HT-29 (cell line): ENCODE measurements at regions not wholly inside any gene's neighbourhood (a gene's known extent, or its start where the extent isn't known, plus 50 kb on each side); places are given as distances from the start of the nearest gene placed in this dataset.
A peak's percentile ranks its signal among the peaks of the same experiment; 100 is the strongest.
"Not testable (repeated sequence)": the region's sequence is repeated elsewhere in the genome, so short reads cannot be mapped to it uniquely, and the experiment has no call there.

Experiments used
- DNase-seq: peaks from one replicate; pipeline ENCODE4 v3.0.0-alpha.2; 2015; ENCODE audit warnings: low spot score

GRCh38 chr11:42974510-42975179, 337.2 kb upstream of the API5 start:
- no peak for DNase-seq

DNA sequence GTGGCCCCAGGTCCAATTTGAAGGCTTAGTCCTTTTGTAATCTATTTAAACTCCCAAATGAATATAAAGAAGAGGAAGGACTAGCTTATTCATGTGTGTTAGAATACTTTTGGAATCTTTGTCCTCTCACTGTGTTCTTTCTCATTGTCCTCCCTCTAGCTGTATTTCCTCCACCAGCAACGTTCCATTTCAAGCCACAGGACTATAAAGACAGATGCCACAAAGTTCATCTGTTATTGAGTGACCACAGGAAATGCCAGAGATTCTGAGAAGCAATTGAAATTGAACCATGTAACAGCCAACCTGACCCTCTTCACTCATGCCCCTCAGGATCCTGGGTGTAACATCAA, 336.6 kb upstream of the API5 start:
- DNase-seq, result no peak

GRCh38 chr11:42976636-42977217, 335.1 kb upstream of the API5 start:
- DNase-seq, result no peak

DNA sequence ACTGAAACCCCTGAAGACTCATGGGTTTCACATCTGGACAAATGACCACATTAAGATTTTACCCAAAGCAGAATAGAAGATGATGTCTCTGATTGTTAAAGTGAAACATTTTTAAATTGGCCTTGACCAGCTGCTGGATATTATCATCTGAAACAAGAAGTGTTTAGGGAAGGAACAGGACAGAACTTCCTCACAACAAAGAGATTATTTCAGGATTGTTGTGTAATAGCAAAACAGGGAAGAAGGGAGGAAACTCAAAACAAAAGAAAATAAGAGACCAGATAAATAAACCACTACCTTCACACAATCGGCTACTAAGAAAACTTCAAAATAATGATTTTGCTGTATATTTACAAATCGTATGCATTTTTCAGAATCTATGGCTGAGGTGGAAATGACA, 319.2 kb upstream of the API5 start:
- no peak for DNase-seq

- no peak for DNase-seq
Observed at GRCh38 chr11:42996421-42997307, 315.1 kb upstream of the API5 start.

DNA sequence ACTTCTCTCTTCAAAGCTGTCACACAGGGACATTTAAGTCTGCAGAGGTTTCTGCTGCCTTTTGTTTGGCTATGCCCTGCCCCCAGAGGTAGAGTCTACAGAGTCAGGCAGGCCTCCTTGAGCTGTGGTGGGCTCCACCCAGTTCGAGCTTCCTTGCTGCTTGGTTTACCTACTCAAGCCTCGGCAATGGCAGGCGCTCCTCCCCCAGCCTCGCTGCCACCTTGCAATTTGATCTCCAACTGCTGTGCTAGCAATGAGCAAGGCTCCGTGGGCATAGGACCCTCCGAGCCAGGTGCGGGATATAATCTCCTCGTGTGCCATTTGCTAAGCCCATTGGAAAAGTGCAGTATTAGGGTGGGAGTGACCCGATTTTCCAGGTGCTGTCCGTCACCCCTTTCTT, 306.9 kb upstream of the API5 start:
- not testable (repeated sequence) for DNase-seq

- no peak for DNase-seq
Observed at GRCh38 chr11:43010042-43010441, 301.8 kb upstream of the API5 start.

- DNase-seq, result no peak
Observed at GRCh38 chr11:43012606-43013005, 299.2 kb upstream of the API5 start.

- peak; percentile 65 for DNase-seq
Observed at GRCh38 chr11:43021466-43021865, 290.3 kb upstream of the API5 start.

GRCh38 chr11:43034341-43034740, 277.5 kb upstream of the API5 start:
- no peak for DNase-seq

DNA sequence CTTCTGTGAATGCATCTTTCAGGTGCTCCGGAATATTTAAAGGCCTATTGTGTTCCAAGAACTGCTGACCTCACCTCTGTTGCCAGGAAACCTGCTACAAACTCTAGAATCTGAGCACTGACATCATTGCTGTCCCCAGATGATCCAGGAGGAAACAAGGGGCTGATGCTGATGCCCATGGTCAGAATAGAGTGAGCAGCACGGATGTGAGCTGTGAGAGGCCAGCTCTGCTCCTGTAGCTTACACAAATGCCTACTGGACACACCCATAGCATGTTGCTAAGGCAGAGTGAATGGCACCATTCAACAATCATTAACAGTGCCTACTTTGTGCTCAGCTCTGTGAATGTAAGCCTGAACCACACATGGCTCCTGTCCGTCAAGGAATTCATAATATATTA, 276.7 kb upstream of the API5 start:
- no peak for DNase-seq

DNA sequence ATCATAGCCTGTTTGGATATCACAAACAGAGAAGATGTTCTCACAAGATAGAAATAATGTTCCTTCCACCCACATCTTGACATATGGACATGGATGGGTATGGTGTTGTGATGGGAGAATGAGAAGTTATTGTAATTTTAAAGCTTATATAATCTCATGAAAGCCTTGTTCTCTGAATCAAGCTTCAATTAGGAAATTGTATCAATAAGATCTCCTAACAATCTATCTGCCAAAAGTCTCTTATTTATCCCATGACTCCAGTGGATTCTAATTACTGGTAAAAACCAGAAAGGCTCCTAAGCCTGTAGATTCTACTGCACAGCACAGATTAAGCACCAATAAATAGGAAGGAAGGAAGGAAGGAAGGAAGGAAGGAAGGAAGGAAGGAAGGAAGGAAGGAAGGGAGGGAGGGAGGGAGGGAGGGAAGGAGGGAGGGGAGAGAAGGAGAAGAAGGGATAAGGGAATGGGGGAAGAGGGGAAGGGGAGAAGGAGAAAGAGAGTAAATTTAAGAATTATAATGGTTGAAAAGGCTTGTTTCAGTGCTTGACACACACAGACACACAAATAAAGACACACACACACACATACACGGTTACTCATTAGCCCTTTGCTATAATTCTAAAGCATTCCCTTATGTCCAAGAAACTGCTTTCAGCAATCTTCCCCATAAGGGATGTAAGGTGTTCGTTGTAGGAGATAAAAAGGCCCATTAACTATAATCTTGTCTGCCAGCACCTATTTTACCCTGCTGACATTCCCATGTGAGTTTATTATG, 258.0 kb upstream of the API5 start:
- DNase-seq, result no peak

GRCh38 chr11:43067681-43068080, 244.1 kb upstream of the API5 start:
- DNase-seq, result no peak

DNA sequence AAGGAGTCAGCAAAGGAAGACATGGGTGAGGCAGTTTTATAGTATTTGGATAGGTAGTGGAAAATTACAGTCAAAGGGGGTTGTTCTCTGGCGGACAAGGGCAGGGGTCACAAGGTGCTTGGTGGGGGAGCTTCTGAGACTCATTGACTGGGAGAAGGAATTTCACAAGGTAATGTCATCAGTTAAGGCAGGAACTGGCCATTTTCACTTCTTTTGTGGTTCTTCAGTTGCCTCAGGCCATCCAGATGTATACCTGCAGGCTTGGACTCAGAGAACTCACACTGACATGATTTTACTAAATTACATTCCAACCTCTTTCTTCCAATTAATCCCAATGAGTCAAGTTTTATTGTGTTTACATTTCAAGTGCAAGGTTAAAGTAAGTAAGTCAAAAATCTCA, 240.5 kb upstream of the API5 start:
- DNase-seq, result no peak

GRCh38 chr11:43072096-43072495, 239.7 kb upstream of the API5 start:
- DNase-seq, result no peak

GRCh38 chr11:43072911-43073310, 238.9 kb upstream of the API5 start:
- DNase-seq, result no peak

- DNase-seq, result no peak
Observed at GRCh38 chr11:43074810-43075209, 237.0 kb upstream of the API5 start.

- no peak for DNase-seq
Observed at GRCh38 chr11:43101113-43101512, 210.7 kb upstream of the API5 start.

GRCh38 chr11:43116071-43116470, 195.7 kb upstream of the API5 start:
- DNase-seq, result no peak

GRCh38 chr11:43119275-43119970, 192.4 kb upstream of the API5 start:
- peak; percentile 37 for DNase-seq

DNA sequence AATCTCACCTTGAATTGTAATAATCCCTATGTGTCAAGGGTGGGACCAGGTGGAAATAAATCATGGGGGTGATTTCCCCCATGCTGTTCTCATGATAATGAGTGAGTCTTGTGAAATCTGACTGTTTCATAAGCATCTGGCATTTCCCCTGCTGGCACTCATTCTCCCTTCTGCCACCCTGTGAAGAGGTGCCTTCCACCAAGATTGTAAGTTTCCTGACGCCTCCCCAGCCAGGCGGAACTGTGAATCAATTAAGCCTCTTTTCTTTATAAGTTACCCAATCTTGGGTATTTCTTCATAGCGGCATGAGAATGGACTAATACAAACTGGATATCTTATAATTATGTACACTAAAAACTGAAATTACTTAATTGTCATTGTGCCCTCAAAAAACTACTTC, 189.2 kb upstream of the API5 start:
- no peak for DNase-seq
